Colonic mucosa (tissue), 4 donors: ENCODE measurements at regions not wholly inside any gene's neighbourhood (a gene's known extent, or its start where the extent isn't known, plus 50 kb on each side); places are given as distances from the start of the nearest gene placed in this dataset.
A peak's percentile ranks its signal among the peaks of the same experiment; 100 is the strongest.

Experiments
- DNase-seq: peaks from one replicate; pipeline ENCODE4 v3.0.0-alpha.2; 2020
- H3K27ac ChIP-seq: fragments of 200-600 bp; one replicate; pipeline ENCODE4 v1.8.0; 2021
- H3K27me3 ChIP-seq: fragments of 200-600 bp; one replicate; pipeline ENCODE4 v1.8.0; 2021
- H3K36me3 ChIP-seq: fragments of 200-600 bp; one replicate; pipeline ENCODE4 v1.8.0; 2021
- H3K4me1 ChIP-seq: fragments of 200-600 bp; one replicate; pipeline ENCODE4 v1.8.0; 2021; ENCODE audit warnings: mild to moderate bottlenecking
- H3K4me3 ChIP-seq: fragments of 200-600 bp; one replicate; pipeline ENCODE4 v1.8.0; 2021
- H3K9ac ChIP-seq, 2 donors: one replicate each; pipeline ENCODE4 v1.7.0; 2013; ENCODE audit warnings: control low read depth in 2 of 2, low read depth in 2 of 2, low read length in 2 of 2
- H3K9me3 ChIP-seq: fragments of 200-600 bp; one replicate; pipeline ENCODE4 v1.8.0; 2021
- CTCF ChIP-seq: fragments of 200-600 bp; IDR thresholded peaks from one replicate; pipeline ENCODE4 v1.8.0; 2022; ENCODE audit warnings: antibody characterized with exemption, mild to moderate bottlenecking
- intact Hi-C: fragments of 100-400 bp; cut with DNase I; formaldehyde crosslinking; loops from one replicate; pipeline ENCODE4 v1.14.1; 2022
- donor health status: healthy.
- donor health status: DM: no; HTN: no; CAD: no.
- donor health status: DM: no; HTN: no; CAD: no.

DNA sequence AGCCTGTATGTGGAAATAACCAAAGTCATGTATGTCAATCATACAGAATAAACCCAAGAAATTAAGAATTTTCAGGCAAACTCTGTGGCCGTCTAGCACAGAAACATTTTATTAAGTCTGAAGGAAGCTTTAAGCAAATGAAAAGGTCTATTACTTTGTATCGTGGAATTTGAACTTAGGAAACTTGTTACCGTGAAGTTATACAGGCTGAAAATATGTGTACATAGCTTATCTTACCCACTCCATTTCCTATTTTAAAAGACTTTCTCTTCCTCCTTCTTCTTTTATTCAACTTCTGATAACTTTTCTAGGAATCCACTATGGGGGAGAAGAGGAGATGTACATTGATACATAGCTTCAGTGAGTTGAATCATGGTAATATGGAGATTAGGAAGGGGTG is 108.3 kb downstream of the AGTR2 start:
- Histone ChIP-seq H3K27me3 (no peaks in the 10 kb centered on the region), H3K4me1 (no peaks in the 10 kb centered on the region), H3K27ac (peak overlapping the region; percentile 29), H3K9ac (no peak overlapping the region), H3K9me3 (no peaks in the 10 kb centered on the region), H3K36me3 (no peaks in the 10 kb centered on the region), H3K4me3 (no peak overlapping the region)
- no peak for DNase-seq
- intact Hi-C loops = no loop called here
- TF ChIP-seq CTCF = no peak

DNA sequence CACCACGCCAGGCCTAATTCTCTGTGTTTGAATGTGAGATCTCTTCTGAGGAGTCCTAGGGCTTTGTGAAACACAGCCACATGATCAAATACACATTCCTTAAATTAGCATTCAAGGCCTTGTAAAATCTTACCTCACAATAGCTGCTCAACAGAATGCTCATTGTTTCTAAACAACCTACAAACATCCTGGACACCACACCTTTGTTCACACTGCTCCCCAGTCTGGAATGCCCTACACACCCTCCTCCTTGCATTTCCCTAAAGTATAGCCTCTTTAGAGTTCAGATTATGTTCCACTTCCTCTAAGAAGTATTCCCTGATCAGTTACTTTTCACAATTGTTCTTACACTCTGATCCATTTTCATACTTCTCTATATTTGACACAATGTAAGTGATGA is 110.6 kb downstream of the AGTR2 start:
- peak; percentile 26 for DNase-seq
- Histone ChIP-seq H3K36me3 (no peaks in the 10 kb centered on the region), H3K9ac (no peak overlapping the region), H3K27me3 (no peaks in the 10 kb centered on the region), H3K27ac (peak overlapping the region; percentile 1), H3K4me1 (no peaks in the 10 kb centered on the region), H3K4me3 (no peak overlapping the region), H3K9me3 (no peaks in the 10 kb centered on the region)
- intact Hi-C loops = no loop called here
- no peak for TF ChIP-seq CTCF

GRCh38 chrX:116282751-116283150 is 112.2 kb downstream of the AGTR2 start:
- no peak overlapping the region for H3K9ac ChIP-seq
- no peaks in the 10 kb centered on the region for H3K27me3 ChIP-seq
- no peak overlapping the region for H3K27ac ChIP-seq
- intact Hi-C loops = no loop called here
- no peak for TF ChIP-seq CTCF
- no peak for DNase-seq
- no peak overlapping the region for H3K4me3 ChIP-seq
- H3K36me3 ChIP-seq = no peaks in the 10 kb centered on the region
- H3K4me1 ChIP-seq = no peaks in the 10 kb centered on the region
- H3K9me3 ChIP-seq = no peaks in the 10 kb centered on the region

GRCh38 chrX:116284400-116284799 is 113.9 kb downstream of the AGTR2 start:
- intact Hi-C loops = no loop called here
- no peak for TF ChIP-seq CTCF

DNA sequence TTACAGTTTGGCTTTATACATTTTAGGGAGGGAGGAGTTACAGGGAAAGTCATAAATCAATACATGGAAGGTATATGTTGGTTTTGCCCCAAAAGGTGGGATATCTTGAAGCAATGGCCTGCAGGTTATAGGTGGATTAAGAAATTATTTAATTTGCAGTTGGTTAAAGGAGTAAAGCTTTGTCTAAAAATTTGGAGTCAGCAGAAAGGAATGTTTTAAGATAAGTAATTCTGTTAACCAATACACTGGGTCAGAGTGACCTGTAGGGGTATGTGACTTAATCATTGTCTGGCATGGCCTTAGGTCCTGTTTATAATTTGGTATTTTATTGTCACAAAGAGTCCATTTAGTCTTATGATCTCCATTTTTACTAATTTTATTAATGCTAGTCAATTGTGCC is 115.0 kb downstream of the AGTR2 start:
- intact Hi-C loops = no loop called here
- no peak overlapping the region for H3K4me3 ChIP-seq
- DNase-seq = no peak
- TF ChIP-seq CTCF = no peak
- H3K9me3 ChIP-seq = no peaks in the 10 kb centered on the region
- H3K9ac ChIP-seq = no peak overlapping the region
- H3K27me3 ChIP-seq = no peaks in the 10 kb centered on the region
- no peak overlapping the region for H3K27ac ChIP-seq
- H3K36me3 ChIP-seq = no peaks in the 10 kb centered on the region
- no peaks in the 10 kb centered on the region for H3K4me1 ChIP-seq

More at GRCh38 chrX:116284400-116284799, 113.9 kb downstream of the AGTR2 start:
- H3K9ac ChIP-seq = no peak overlapping the region
- H3K9me3 ChIP-seq = no peaks in the 10 kb centered on the region
- no peaks in the 10 kb centered on the region for H3K36me3 ChIP-seq
- H3K27me3 ChIP-seq = no peaks in the 10 kb centered on the region
- no peak overlapping the region for H3K4me3 ChIP-seq
- DNase-seq = no peak
- H3K4me1 ChIP-seq = no peaks in the 10 kb centered on the region
- H3K27ac ChIP-seq = no peak overlapping the region

- no peak for DNase-seq
- H3K4me3 ChIP-seq = no peak overlapping the region
- H3K9ac ChIP-seq = no peak overlapping the region
- intact Hi-C loops = no loop called here
- H3K9me3 ChIP-seq = no peaks in the 10 kb centered on the region
- no peaks in the 10 kb centered on the region for H3K27me3 ChIP-seq
- H3K27ac ChIP-seq = no peak overlapping the region
- TF ChIP-seq CTCF = no peak
- H3K4me1 ChIP-seq = no peaks in the 10 kb centered on the region
- H3K36me3 ChIP-seq = no peaks in the 10 kb centered on the region
These were observed 119.0 kb downstream of the AGTR2 start for GRCh38 chrX:116289592-116289991.
